Stimulated activated CD4-positive, alpha-beta T cell treated with anti-CD3 and anti-CD28 coated beads, Interleukin-15, amount 100 ng/mL, for 1 hour (primary cell): ENCODE measurements at regions not wholly inside any gene's neighbourhood (a gene's known extent, or its start where the extent isn't known, plus 50 kb on each side); places are given as distances from the start of the nearest gene placed in this dataset.
"Not testable (repeated sequence)": the region's sequence is repeated elsewhere in the genome, so short reads cannot be mapped to it uniquely, and the experiment has no call there.

Source experiments
- DNase-seq, 2 donors: peaks; one replicate each; pipeline ENCODE4 v3.0.0-alpha.2; 2020; ENCODE audit warnings: low read depth in 1 of 2, low spot score in 1 of 2

DNA sequence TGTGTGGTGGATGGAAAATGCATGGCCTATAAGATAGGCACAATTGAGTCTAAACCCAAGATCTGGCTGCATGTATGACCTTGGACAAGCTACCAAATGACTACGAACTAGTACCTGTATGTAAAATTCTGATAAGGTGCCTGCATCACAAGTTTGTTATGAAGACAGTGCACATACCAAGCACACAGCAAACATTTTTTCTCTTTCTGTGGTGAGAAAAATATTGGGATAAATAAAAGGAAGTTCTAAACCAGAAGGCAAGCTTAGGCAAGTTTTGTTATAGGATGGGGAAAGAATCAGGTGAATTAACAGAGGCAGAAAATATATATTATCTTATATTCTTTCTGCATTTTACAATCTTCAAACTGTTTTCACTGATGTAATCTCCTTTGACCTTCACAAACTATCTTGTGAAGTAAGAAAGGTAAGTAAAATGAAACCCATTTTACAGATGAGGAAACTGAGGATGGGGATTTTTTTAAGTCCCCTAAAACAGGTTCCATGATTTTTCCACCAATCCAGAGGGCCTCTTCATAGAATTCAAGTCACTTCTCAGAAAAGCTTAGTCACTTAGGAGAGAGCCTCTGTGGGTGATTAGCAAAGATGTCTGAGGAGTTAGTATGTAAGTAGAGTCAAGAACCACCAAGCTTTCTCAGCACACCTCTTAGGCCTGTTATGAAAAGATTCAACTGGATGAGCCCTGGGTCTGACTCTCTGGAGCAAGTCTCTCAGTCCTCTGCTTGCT lies 132.0 kb upstream of the RAP1B start:
- no peak for DNase-seq

DNA sequence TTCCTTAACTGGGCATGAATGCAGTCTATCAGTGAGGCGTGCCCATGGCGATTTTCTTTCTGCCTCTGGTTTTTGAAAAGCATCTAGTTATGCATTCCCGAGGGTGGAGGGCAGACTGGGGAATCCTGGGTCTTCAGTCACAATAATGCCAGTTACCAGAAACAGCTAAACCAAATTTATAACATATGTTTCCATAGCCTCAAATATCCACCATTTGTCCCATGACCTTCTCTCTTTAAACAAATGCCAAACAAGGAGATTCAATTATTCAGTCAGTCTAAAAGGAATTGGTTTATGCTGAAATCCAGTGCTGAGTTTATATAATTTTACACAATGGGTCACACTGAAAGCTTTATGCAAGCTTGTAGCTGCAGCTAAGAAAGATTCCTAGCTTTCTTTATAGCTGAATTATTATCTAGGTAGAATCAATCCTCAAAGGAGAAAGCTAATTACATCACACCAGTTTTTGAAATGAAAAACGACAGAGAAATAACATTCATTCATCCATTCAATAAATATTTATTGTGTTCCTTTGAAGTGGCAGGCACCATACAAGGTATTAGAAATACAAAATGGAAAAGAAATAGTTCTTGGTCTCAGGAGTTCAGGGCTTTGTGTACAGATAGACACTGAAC lies 131.3 kb upstream of the RAP1B start:
- DNase-seq, result no peak

DNA sequence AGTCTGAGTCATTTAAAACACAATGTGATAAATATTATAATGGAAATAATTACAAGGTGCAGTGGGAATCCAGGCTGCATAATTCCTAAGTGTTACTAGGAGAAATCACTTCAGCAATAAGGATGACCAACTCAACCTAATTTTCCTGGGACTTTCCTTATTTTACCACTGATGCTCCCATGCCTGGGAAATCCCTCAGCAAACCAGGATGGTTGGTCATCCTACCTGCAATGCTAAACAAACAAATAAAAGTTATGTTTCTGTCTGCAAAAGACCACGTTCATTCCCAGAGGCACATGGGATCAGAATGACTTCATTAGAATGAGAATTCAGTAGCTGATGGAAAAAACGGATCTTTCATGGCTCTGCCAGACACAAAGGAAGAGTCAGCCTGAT lies 130.8 kb upstream of the RAP1B start:
- DNase-seq, result no peak

DNA sequence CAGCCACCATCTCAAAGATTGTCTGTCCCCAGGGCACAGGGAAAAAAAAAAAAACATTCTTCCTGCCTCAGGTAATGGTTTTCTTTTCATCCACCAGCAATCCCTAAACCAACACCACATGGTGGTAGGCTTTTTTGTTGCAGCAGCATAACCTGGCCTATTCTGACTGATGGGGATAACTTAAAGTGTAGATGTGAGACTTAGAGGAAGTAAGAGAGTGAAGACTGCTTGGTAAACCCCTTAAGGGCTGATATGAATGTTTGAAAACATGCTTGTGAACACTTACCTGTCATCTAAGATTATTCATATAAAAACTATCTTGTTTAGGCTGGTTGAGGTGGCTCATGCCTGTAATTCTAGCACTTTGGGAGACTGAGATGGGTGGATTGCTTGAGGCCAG lies 130.2 kb upstream of the RAP1B start:
- no peak for DNase-seq

DNA sequence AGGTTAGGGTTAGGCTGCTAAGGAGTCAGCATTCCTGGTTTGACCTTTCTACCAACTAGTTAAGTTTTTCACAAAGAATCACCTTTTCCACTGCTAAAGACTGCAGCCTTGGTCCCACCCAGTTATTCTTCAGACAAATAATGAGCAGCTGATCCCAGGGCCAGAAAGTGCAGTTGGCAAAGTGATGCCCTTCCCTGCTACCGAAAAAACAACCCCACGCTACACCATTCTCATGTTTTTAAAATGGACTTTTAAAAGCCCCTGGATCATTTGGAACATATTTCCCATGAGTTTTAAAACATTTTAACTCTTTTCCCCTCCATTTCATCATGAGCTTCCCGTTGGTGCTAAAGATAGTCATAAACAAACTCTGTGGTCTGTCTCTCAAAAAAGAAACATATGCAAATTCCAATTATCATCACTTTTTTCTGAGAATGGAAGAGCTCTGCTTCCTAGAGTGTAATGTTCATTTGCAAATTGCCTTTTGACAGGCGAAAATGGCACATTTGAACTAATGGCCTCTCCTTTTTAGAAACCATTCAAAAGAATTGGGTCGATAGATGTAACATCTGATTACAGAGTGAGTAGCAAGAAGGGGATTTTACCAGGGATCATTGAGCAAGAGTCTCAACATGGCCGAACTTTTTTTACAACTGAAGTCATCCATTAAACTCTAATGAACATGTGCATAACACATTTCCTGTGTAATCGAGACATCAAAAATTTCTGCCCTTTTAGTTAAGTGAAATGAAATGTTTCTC lies 129.3 kb upstream of the RAP1B start:
- DNase-seq, result no peak

DNA sequence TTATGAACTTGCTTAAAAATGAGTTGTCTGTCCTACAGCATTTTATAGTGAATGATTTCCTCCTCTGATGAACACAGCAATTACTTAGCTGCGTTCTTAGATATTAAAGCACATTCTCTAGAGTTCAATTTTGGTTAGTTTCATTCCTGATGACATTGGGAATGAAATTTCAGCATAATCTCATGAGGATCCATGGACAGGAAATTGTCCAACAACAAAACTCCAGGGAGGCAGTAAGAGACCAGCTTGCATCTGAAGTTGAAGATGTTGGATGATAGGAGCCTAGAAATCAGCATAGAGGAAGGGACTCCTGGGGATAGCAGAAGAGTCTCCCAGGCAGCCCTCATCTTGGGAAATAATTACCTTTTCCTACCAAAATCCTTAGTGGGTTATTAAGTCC lies 128.7 kb upstream of the RAP1B start:
- no peak for DNase-seq

DNA sequence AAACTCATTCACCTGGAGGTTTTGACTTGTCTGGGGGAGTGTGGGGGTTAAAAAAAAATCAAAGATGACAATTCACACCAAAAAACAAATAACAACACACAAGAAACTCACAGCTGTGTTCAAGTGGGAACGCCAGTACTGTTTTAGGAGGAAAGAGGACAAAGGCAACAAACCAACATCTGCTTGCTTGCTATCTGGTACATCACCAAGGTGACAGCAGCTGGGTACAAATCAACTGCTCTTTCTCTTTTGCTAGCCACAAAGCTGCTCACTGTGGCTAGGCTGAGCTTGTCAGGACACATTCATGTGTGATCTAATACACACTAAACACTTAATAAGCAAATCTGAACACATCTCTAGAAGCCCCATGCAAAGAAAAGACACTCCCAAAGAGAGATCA lies 128.0 kb upstream of the RAP1B start:
- no peak for DNase-seq

DNA sequence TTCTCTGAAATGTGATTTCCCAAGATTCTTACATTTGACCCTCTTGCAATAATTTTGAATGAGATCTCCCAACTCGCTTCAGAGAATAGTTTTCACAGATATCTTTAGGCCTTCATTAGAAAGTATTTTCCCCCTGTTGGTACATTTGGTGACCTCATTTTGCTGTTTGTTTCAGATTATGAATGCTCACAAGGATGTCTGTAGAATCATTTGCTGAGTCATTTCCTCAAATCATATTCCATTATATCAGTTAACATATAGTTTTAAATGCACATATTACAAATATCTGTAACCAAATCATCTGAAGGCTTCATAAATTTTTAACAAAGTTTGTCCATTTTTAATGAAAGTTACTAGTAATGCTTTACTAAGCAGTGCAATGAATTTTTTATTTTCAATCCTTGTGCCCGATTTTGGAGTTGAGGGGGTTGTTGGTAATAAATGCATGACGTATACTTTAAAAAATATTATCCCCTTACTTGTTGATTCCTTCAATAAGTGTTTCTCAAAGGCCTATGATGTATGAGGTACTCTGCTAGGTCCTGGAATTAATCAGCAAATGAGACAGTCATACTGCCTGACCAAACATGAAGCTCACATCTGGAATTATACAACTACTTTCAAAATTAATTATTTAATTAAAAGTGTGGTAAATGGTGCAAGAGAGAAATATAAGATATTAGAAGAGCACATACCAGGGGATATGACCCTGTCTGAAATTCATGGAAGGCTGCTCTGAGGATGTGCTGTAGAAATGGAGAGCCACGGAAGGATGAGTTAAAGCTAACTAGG lies 126.9 kb upstream of the RAP1B start:
- no peak for DNase-seq

DNA sequence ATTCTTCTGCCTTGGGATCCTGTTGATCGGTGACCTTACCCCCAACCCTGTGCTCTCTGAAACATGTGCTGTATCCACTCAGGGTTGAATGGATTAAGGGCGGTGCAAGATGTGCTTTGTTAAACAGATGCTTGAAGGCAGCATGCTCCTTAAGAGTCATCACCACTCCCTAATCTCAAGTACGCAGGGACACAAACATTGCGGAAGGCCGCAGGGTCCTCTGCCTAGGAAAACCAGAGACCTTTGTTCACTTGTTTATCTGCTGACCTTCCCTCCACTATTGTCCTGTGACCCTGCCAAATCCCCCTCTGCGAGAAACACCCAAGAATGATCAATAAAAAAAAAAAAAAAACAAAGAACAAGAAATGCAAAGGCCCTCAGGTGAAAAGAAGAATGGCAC lies 126.1 kb upstream of the RAP1B start:
- DNase-seq, result not testable (repeated sequence)

DNA sequence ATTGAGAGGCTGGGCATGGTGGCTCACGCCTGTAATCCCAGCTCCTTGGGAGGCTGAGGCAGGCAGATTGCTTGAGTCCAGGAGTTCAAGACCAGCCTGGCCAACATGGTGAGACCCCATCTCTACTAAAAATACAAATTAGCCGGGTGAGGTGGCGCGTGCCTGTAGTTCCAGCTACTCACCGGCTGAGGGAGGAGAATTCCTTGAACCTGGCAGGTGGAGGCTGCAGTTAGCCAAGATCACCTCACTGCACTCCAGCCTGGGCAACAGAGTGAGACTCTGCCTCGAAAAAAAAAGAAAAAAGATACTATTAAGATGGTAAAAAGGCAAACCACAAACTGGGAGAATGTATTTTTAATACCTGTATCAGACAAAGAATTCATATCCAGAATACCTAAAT lies 124.2 kb upstream of the RAP1B start:
- not testable (repeated sequence) for DNase-seq

DNA sequence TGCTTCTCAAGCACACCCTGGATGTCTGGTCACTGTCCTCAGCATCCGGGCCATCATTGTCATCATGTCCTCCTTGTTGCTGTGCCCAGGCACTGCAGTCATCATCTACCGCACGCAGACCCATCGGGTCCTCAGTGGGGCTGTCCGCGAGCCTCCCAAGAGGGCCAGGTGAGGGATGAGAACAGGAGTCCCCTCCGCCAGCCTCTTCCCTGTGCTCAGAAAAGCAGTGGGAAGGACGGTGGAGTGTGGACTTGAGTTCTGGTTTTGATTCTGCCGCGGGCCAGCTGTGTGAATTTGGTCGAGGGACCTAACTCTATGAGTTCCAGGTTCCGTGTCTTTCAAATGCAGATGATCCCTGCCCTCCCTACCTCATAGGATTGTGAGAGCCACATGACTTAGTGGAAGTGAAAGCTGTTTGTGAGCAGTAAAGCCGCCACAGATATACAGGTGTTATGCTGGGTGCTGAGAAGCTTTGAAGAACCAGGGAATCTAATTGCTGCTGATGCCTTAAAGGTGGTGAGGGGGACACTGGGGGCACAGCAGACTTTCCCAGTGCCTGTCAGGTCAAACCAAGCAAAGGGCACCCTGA lies 122.9 kb upstream of the RAP1B start:
- no peak for DNase-seq

DNA sequence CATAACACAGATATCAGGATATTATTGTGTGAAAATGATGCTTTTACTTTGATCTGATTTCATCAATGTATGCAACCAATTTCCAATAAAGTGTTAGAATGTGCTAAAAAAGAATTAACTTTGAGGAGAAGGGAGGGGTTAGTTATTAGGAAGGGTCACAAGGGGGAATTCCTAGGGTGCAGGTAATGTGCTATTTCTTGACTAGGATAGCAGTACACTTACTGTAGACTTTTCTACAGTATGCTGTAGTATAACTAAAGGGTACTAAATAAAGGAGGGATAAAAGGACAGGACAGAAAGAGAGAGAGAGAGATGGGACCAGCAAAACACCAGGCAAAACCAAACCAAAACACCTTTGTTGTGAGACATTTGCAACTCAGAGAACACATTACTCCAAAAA lies 121.4 kb upstream of the RAP1B start:
- DNase-seq, result no peak

DNA sequence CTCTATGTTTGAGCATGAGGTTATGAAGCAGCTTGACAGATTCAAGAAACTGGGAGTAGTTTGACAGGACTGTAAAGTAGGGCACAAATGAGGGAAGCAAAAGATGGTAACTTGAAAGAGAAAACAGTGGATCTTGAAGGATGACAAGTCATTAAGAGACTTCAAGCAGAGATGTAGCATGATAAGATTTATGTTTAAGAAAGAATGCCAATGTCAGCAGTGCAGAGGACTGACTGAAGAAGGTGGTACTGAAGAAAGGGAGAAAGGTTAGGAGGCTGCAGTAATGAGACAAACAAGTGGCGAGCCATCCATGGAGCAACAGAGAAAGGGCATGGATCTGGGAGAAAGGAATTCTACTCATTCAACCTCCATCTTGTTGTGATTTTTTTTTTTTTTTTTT lies 120.2 kb upstream of the RAP1B start:
- DNase-seq, result no peak

DNA sequence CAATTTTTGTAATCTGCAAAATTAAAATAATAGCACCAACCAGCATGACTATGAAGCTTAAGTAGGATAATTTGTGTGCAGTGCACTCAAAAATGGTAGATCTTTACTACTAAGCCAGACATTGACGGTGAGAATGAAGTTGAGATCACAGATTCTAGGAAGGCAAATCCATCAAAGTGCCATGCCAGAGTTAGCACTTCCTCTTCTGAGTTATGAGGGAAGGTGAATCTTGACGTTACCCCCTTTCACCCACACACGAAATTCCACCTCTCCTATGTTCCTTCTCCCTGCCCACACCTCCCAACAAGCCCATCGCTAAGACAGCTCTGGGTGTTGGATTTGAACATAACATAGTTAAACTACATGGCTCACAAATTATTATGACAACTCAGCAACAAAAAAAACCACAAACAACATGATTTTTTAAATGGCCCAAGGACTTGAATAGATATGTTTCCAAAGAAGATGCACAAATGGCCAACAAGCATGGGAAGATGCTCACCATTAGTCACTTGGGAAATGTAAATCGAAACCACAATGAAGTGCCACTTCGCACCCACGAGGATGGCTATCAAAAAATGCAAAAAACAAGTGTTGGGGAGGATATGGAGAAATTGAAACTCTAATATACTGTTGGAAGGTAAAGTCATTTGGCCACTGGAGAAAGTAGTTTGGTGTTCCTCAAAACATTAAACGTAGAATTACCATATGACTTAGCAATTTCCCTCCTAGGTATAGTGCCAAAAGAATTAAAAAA lies 119.3 kb upstream of the RAP1B start:
- no peak for DNase-seq

DNA sequence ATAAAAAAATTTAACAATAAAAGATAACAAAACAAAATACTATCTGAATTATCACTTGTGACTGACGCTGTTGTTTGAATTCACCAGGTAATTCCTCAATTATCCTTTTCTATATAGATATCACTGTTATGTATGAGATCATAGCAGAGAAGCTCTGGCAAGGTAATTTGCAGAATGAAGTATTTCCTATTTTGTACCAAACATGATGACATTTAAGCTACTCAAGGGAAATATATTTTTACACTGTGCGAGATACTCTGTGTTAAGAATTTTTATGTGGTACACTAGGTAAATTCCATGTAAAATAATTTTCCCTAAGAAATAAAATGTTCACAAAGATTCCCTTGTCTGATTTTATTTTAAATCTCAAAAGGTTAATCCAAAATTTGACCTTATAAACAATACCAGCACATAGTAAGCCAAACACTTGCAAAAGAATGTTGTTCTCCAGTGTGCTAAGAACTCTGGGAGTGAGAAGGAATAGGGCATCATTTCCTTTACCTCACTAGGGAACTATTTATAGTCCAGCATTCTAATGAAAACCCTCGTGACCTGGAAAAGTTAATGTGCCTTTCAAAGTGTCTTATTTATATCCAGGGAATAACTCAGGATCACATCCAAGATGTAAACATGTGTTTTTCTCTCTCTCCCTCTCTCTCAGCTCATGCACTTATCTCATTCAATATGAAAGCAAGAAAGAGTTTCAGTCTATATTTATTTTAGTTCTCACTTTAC lies 115.2 kb upstream of the RAP1B start:
- DNase-seq, result no peak

DNA sequence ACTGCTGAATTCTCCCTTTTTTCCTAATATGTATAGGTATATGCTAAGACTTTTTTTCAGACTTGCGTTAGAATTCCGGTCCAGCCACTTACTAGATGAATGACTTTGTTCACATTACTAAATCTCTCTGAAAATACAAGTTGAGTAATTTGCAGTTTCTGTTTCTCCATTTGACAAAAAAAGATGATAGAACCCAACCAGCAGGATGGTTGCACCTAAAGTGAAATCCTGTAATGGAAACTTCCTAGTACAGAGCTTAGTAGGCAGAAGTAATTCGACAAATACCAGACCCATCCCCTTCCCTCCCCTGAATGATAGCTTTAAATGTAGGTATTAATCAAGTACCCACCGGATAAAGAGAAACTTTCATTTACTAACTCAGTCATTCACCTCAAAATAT lies 113.6 kb upstream of the RAP1B start:
- DNase-seq, result no peak

DNA sequence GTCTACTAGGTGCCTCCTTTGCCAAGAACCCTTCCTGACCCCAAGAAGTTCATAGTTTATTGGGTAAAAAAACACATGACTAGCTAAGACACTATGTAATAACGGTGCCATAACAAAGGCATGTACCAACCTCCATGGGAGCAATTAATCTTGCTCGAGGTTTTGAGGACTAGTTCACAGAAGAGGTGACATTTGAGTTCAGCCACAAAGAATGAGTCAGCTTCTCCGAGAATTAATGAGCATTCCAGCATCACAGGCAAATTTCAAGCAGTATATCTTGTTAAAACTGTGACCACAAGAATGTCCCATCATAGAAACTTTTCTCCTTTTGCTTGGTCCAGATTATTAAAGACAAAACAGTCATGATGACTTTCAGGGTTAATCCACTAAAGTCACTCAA lies 113.0 kb upstream of the RAP1B start:
- DNase-seq, result no peak

DNA sequence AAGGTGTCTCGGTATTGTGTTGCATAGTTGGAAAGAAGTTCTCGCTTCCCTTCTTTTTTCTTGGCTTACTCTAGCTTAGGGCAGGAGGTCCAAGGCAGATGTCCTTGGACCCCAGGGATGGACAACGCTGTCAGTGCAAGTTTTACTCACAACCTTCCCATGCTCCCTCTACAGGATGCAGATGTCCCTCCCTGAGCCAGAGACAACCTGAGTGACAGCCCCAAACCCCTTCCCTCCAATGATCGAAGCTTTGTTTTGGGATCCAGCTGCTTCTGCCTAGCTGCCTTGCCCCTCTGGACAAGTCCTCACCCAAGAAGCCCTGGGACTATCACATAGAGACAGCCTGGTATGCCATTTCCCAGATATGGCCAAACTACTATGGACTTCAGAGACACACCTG lies 112.0 kb upstream of the RAP1B start:
- DNase-seq, result no peak

DNA sequence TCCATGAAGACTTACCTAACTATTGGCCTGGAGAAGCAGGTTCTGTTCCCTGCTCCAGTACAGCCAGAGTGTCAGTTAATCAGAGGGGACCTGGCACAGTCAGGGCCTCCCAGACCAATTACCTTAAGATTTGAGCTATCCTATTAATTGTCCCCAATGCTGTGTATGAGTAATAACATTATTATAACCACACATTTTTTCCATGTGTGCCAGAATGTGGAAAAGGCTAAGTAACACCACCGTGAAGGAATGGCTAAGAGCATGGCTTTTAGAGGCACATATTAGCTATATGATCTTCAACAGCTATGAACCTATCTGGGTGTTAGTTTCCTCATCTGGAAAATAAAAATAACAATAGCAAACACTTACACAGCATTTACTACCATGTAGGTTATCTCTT lies 111.1 kb upstream of the RAP1B start:
- no peak for DNase-seq

DNA sequence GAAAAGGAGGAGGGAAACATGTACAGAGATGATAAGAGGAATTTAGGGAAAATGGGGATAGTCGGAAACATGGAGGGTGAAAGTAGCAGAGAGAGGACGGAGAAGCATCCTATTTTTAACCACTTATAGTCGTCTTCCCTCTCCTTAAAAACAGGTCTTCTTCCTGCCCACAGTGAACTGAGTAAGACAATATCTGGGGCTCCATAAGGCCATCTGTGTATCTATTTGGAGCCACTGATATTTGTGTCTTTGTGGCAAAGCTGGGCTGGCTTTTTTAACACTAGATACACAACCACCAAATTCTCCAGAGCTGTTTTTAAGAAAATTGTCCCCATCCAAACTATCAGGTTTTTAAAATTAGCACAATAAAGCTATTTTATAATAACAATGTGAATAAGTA lies 109.5 kb upstream of the RAP1B start:
- no peak for DNase-seq
